GM20000 (cell line): ENCODE measurements at regions not wholly inside any gene's neighbourhood (a gene's known extent, or its start where the extent isn't known, plus 50 kb on each side); places are given as distances from the start of the nearest gene placed in this dataset.

Experiments
- DNase-seq: peaks from one replicate; pipeline ENCODE4 v3.0.0; 2012; ENCODE audit warnings: low spot score
- TF ChIP-seq, protein P1 (sequence below): IDR thresholded peaks from 2 replicates; pipeline ENCODE4 v1.5.1; 2012; ENCODE audit warnings: mild to moderate bottlenecking, control low read depth; ENCODE audit errors: extremely low read depth, missing control alignments

DNA sequence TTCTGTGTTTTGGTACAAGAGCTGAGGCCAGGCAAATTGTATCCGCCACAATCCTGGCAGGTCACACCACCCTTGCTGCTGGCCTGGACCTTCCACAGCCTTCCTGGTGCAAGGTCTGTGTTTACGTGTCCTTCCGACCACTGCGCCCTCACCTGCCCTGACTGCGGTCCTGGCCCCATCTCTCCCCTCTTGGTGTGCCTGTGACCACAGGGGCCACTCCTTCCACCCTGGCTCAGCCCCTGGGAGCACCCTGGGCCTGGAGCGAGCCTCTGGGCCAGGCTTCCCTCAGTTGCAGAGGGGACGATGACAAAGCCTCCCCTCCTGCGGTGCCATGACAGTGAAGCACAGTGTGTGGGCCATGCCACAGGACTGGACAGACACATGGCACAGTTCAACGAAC is 104.5 kb downstream of the PLXNA1 start:
- TF ChIP-seq, protein P1, sequence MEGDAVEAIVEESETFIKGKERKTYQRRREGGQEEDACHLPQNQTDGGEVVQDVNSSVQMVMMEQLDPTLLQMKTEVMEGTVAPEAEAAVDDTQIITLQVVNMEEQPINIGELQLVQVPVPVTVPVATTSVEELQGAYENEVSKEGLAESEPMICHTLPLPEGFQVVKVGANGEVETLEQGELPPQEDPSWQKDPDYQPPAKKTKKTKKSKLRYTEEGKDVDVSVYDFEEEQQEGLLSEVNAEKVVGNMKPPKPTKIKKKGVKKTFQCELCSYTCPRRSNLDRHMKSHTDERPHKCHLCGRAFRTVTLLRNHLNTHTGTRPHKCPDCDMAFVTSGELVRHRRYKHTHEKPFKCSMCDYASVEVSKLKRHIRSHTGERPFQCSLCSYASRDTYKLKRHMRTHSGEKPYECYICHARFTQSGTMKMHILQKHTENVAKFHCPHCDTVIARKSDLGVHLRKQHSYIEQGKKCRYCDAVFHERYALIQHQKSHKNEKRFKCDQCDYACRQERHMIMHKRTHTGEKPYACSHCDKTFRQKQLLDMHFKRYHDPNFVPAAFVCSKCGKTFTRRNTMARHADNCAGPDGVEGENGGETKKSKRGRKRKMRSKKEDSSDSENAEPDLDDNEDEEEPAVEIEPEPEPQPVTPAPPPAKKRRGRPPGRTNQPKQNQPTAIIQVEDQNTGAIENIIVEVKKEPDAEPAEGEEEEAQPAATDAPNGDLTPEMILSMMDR, result no peak
- DNase-seq, result no peak

DNA sequence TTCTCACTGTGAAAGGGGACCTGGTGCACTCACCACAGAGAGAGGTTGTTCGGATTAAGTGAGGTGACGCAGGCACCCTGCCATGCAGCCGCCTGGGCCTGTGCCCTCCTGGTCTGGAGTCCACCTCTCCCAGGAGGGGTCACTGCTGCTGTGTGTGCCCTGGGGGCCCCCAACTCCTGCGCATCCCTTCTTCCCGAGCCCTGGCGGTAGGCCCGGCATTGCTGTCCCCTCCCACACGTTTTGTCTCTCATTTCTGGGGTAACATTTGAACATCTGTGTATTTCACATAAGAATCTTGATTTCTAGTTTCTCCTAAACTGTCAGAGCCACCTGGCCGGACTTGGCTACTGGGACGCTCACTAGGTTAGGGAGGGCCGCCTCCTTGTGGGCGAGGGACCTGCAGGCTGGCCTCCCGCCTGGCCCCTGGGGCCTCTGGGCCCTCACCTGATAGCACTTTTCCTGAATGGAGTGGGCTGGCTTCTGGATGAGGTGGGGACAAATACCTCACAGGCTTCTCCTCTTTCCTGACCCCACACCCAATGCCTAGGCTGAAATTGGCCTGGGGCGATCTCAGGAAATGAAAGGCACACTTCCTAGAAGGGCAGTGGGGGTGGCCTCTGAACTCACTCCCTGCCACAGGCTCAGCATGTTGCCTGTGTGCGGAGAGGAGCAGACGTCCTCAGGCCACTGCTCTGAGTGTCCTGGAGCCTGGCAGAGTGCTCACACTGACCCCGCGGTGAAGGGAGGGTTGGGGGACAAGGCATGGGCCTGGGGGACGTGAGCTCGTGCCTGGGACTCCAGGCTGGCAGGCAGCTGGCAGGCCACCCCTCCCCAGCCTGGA is 104.2 kb upstream of the PRR23E start:
- TF ChIP-seq, protein P1, result no peak
- no peak for DNase-seq

DNA sequence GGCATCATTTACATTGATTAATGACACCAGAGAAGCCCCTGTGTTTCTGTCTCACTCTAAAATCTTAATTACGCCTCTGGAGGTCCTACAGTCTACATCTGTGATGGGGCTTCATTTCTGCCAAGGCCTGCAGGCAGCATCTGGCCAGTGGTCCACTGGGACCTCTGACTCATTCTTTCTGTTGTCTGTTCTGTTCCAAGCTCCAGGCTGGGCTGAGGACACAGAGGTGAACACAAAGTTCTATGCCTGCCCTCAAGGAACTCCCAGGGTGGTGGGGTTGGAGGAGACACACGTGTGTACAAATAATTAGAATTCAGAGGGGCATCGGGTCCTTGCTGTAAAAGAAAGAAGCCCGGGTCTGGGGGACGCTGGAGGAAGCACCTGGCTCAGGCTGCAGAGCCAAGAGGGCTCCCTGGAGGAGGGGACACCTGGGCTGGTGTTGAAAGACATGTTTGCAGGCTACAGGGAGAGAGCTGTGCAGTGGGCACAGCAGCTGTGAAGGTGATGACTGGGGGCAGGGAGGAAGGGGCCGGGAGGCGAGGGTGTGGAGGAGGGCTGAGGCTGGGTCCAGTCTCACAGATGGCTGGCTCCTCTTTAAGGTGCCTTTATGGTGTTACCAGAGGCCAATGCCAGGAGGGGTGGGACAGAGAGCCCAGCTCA is 103.3 kb upstream of the PRR23E start:
- DNase-seq, result no peak
- TF ChIP-seq, protein P1, result no peak

DNA sequence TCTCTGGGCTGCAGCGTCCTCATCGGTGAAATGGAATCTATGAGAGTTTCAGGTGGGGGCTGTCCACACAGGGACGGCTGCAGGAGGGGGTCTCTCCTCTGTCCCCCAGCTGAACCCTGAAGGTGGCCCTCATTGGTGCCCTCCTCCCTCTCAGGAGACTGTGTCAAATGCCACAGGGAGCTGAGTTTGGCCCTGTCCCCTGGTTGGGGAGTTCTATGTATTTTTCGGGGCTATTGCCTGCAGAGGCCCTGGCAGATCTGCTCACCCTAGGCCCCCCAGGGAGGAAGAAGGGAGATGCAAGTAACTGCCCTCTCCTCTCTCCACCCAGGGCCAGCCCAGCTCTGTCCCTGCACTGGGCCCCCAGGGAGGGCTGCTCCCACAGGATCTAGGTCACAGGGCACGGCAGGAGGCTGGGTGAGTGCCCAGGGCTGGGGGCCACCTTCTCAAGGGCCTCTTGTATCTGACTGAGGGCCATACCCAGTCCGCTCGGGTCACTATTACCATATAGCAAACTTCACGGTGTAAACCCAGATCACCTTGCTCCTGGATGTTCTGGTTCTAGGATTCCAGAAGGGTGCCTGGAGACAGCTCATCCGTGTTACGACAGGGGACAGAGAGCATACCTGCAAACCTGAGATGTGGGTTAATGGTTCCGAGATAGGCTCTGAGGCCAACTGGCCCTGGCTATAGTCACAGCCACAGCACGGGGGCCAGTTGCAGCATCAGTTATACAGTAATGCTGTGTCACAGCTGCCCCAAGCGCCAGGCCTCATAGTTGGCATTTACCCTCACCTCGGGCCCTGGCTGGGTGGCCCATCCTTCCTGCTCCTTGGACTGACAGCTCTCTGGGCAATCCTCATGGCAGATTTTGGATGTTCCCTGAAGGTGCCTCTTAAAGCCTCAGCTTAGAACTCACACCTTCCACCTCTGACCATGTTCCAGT is 102.4 kb upstream of the PRR23E start:
- no peak for DNase-seq

DNA sequence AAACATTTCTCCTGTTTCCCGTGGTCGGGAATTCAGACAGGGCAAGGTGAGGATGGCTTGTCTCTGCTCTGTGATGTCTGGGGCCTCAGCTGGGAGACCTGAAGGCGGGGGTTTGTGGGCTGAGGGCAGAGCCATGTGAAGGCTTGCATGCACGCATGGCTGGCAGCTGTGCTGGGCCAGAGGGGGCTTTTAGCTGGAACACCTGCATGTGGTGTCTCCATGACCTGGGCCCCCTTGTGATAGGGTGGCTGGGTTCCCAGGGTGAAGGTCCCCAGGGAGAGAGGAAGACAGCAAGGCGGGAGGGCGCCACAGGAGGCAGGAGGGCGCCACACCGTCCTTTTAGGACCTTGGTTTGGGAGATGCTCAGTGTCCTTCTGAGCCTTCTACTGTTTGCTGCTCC is 101.6 kb upstream of the PRR23E start:
- no peak for DNase-seq
- TF ChIP-seq, protein P1, result no peak

More for the DNA sequence above, 102.4 kb upstream of the PRR23E start:
- TF ChIP-seq, protein P1, result no peak

DNA sequence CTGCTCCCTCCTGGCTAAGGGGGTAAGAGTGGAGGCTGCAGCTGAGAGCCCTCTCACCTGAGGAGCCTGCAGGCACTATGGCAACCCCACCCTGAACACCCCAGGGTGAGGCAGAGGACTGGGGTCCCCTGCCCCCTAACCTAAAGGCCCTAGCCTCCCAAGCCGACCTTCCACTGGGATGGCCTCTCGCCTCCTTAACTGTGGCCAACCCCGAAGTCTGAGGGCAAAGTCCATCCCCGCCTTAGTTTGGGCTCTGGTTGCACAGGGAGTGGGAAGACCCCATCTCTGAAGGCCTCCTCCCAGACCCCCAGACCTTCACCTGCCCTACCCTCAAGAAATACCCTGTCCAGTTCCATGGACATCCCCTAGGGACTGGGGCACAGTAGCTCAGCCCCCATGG is 100.6 kb upstream of the PRR23E start:
- DNase-seq, result no peak
- TF ChIP-seq, protein P1, result no peak
